Smooth muscle cell (in vitro differentiated cells): ENCODE measurements at regions not wholly inside any gene's neighbourhood (a gene's known extent, or its start where the extent isn't known, plus 50 kb on each side); places are given as distances from the start of the nearest gene placed in this dataset.

Experiments used
- DNase-seq: peaks from one replicate; lab custom pipeline; 2025; ENCODE audit not compliant: unreplicated experiment; lab: John Stamatoyannopoulos, UW
- H2AFZ ChIP-seq: fragments of 200-600 bp; sonication (generic); 2 replicates; pipeline ENCODE4 v1.6.0; 2016; ENCODE audit warnings: antibody characterized with exemption, low read depth, mild to moderate bottlenecking
- H3F3A ChIP-seq: fragments of 200-600 bp; sonication (generic); 2 replicates; pipeline ENCODE4 v1.6.0; 2017; ENCODE audit warnings: antibody characterized with exemption, low read depth
- H3K27ac ChIP-seq: fragments of 200-600 bp; sonication (generic); 2 replicates; pipeline ENCODE4 v1.5.1; 2016; ENCODE audit warnings: low read depth, mild to moderate bottlenecking
- H3K27me3 ChIP-seq: fragments of 200-600 bp; sonication (generic); 2 replicates; pipeline ENCODE4 v1.6.1; 2016; ENCODE audit warnings: low read depth, mild to moderate bottlenecking
- H3K36me3 ChIP-seq: fragments of 200-600 bp; sonication (generic); 2 replicates; pipeline ENCODE4 v1.5.1; 2016; ENCODE audit warnings: low read depth
- H3K4me1 ChIP-seq: fragments of 200-600 bp; sonication (generic); 2 replicates; pipeline ENCODE4 v1.5.1; 2016; ENCODE audit warnings: low read depth
- H3K4me2 ChIP-seq: fragments of 200-600 bp; sonication (generic); 2 replicates; pipeline ENCODE4 v1.6.0; 2016; ENCODE audit warnings: mild to moderate bottlenecking
- H3K4me3 ChIP-seq: fragments of 200-600 bp; sonication (generic); 2 replicates; pipeline ENCODE4 v1.5.1; 2016; ENCODE audit warnings: mild to moderate bottlenecking
- H3K79me2 ChIP-seq: fragments of 200-600 bp; sonication (generic); 2 replicates; pipeline ENCODE4 v1.6.0; 2016; ENCODE audit warnings: low read depth, mild to moderate bottlenecking
- H3K9ac ChIP-seq: fragments of 200-600 bp; sonication (generic); 2 replicates; pipeline ENCODE4 v1.6.0; 2016; ENCODE audit warnings: low read depth
- H3K9me3 ChIP-seq: fragments of 200-600 bp; sonication (generic); replicated peaks from 2 replicates; pipeline ENCODE4 v1.5.1; 2016; ENCODE audit warnings: low read depth
- H4K20me1 ChIP-seq: fragments of 200-600 bp; sonication (generic); 2 replicates; pipeline ENCODE4 v1.6.0; 2016; ENCODE audit warnings: low read depth
- WGBS: methylation state at CpG from one replicate; pipeline ENCODE4 v1.1.7; 2016; ENCODE audit warnings: low lambda C conversion rate; 5-methylcytosine and 5-hydroxymethylcytosine counted together
- TF ChIP-seq, protein P1 (sequence below): fragments of 200-600 bp; sonication (generic); IDR thresholded peaks from 2 replicates; pipeline ENCODE4 v1.5.1; 2017; ENCODE audit warnings: borderline replicate concordance, mild to moderate bottlenecking, antibody characterized with exemption; ENCODE audit not compliant: insufficient read depth, poor library complexity, severe bottlenecking

DNA sequence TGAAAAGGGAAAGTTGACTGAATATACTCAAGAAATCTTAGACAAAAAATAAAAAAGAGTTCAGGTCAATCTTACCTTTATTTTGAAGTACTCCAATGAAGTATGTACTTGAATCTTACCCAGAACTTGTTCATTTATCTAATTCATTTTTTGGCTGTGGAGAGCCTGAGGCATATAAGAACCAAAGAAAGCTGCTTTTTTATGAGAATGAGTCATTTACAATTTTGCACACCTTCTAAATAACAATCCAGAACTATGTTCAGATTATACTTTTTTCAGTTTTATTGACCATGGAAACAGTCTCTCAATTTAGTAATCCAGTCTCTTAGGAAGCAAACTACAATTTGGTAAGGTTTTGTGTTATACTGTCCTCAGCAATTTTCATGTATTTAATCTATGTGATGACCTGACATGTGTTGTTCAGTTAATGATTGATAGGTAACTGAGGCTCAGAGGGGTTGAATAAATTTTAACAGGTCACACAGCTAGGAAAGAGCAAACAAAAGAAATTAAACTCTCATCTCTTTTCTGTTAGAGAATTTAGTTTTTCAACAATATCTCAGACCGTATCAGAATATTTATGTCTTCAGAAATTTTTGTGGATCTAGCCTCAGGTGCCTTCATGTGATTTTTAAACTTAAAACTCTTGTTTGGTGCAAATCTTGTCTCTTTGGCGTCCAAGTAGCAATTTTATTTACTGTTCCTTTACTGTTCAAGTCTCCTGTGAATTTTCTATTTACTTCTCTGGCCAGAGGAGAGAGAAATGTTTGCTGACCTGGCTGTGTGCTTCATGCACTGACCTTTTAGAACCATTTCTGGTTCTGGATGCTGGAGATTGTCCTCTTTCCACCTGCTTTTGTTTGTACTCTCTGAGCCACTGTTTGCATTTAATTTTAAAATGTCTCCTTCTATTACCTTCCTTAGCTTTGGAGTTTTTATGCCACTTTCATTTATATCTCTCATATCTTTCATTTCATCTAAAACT is 1453.4 kb downstream of the STIM2 start:
- Histone ChIP-seq H2AFZ (no peak overlapping the region), H3K79me2 (no peaks in the 10 kb centered on the region), H3K9me3 (no peaks in the 10 kb centered on the region), H3K4me1 (no peaks in the 10 kb centered on the region), H3K27ac (no peak overlapping the region), H3F3A (no peaks in the 10 kb centered on the region), H4K20me1 (no peaks in the 10 kb centered on the region), H3K27me3 (no peaks in the 10 kb centered on the region), H3K4me3 (no peak overlapping the region), H3K9ac (no peak overlapping the region), H3K36me3 (no peaks in the 10 kb centered on the region), H3K4me2 (no peak overlapping the region)
- DNase-seq: no peak
- TF ChIP-seq, protein P1, sequence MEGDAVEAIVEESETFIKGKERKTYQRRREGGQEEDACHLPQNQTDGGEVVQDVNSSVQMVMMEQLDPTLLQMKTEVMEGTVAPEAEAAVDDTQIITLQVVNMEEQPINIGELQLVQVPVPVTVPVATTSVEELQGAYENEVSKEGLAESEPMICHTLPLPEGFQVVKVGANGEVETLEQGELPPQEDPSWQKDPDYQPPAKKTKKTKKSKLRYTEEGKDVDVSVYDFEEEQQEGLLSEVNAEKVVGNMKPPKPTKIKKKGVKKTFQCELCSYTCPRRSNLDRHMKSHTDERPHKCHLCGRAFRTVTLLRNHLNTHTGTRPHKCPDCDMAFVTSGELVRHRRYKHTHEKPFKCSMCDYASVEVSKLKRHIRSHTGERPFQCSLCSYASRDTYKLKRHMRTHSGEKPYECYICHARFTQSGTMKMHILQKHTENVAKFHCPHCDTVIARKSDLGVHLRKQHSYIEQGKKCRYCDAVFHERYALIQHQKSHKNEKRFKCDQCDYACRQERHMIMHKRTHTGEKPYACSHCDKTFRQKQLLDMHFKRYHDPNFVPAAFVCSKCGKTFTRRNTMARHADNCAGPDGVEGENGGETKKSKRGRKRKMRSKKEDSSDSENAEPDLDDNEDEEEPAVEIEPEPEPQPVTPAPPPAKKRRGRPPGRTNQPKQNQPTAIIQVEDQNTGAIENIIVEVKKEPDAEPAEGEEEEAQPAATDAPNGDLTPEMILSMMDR: no peak
- 95% methylated on average over 2 of the region's 2 CpGs for WGBS

DNA sequence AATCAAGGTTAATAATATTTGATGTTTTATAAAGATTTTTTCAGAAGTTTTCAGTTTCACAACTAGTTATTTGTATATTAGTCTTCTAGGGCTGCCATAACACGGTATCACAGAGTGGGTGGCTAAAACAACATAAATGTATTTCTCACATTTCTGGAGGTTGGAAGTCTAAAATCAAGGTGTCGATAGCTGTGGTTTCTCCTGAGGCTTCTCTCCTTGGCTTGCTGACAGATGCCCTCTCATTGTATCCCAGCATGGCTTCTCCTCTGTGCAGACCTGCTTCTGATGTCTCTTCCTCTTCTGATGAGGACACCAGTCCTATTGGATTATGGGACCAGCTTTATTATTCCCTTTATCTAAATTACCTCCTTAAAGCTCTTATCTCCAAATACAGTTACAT is 1456.6 kb downstream of the STIM2 start:
- H3K27ac ChIP-seq: no peak overlapping the region
- no peaks in the 10 kb centered on the region for H3K79me2 ChIP-seq
- no peak overlapping the region for H3K4me3 ChIP-seq
- 93% methylated on average over 2 of the region's 2 CpGs for WGBS
- H2AFZ ChIP-seq: no peak overlapping the region
- no peaks in the 10 kb centered on the region for H3K4me1 ChIP-seq
- H3K27me3 ChIP-seq: no peaks in the 10 kb centered on the region
- no peaks in the 10 kb centered on the region for H4K20me1 ChIP-seq
- H3K9ac ChIP-seq: no peak overlapping the region
- TF ChIP-seq, protein P1: no peak
- no peaks in the 10 kb centered on the region for H3K36me3 ChIP-seq
- no peaks in the 10 kb centered on the region for H3K9me3 ChIP-seq
- no peaks in the 10 kb centered on the region for H3F3A ChIP-seq
- no peak overlapping the region for H3K4me2 ChIP-seq
- DNase-seq: no peak

DNA sequence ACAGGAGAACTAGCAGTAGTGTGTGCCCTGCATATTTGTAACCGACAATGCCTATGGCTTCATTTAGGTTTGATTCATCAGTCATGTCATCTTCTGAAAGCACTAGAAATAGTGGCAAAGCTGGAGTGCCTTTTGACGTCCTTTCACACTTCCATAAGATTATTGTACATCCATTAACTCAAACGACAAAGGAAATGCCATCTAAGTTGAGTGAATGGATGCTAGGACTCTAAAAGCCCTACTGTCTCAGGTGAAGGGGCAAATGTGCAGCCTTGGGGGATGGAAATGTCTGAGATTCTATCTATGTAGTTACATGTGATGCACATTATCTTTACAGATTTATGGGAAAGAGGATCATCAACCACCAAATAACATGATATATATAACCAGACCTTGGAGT is 1473.6 kb downstream of the STIM2 start:
- H3K4me1 ChIP-seq: no peaks in the 10 kb centered on the region
- no peak overlapping the region for H3K9ac ChIP-seq
- no peaks in the 10 kb centered on the region for H3K79me2 ChIP-seq
- H3K9me3 ChIP-seq: no peaks in the 10 kb centered on the region
- no peak overlapping the region for H3K4me3 ChIP-seq
- 84% methylated on average over 3 of the region's 3 CpGs for whole genome bisulfite sequencing
- no peaks in the 10 kb centered on the region for H3K36me3 ChIP-seq
- no peak for DNase-seq
- no peaks in the 10 kb centered on the region for H4K20me1 ChIP-seq
- no peaks in the 10 kb centered on the region for H3F3A ChIP-seq
- H3K4me2 ChIP-seq: no peak overlapping the region
- no peak overlapping the region for H3K27ac ChIP-seq
- no peaks in the 10 kb centered on the region for H3K27me3 ChIP-seq
- TF ChIP-seq, protein P1: no peak
- H2AFZ ChIP-seq: no peak overlapping the region
